Mucosa of stomach (tissue), 1 donor: ENCODE measurements at regions not wholly inside any gene's neighbourhood (a gene's known extent, or its start where the extent isn't known, plus 50 kb on each side); places are given as distances from the start of the nearest gene placed in this dataset.

Experiments used
- H3K27me3 ChIP-seq: one replicate; pipeline ENCODE4 v1.7.0; 2013; ENCODE audit warnings: mild to moderate bottlenecking, low read length; ENCODE audit not compliant: control insufficient read depth, insufficient read depth
- H3K36me3 ChIP-seq: one replicate; pipeline ENCODE4 v1.7.0; 2013; ENCODE audit warnings: low read length; ENCODE audit not compliant: control insufficient read depth, insufficient read depth
- H3K4me1 ChIP-seq: one replicate; pipeline ENCODE4 v1.7.0; 2013; ENCODE audit warnings: mild to moderate bottlenecking, low read length; ENCODE audit not compliant: control insufficient read depth, insufficient read depth
- H3K4me3 ChIP-seq: one replicate; pipeline ENCODE4 v1.7.0; 2013; ENCODE audit warnings: low read length
- H3K9ac ChIP-seq: one replicate; pipeline ENCODE4 v1.7.0; 2013; ENCODE audit warnings: mild to moderate bottlenecking, low read length, moderate library complexity
- H3K9me3 ChIP-seq: one replicate; pipeline ENCODE4 v1.7.0; 2013; ENCODE audit warnings: mild to moderate bottlenecking, low read length, moderate library complexity; ENCODE audit not compliant: control insufficient read depth
- donor health status: Pancreatic carcinoma.

- Histone ChIP-seq H3K9ac (no peak overlapping the region), H3K4me1 (no peaks in the 10 kb centered on the region), H3K36me3 (no peaks in the 10 kb centered on the region), H3K27me3 (no peaks in the 10 kb centered on the region), H3K4me3 (no peak overlapping the region), H3K9me3 (no peaks in the 10 kb centered on the region)
These were observed 807.2 kb downstream of the SLC16A7 start for GRCh38 chr12:60402996-60403395.

- no peaks in the 10 kb centered on the region for H3K36me3 ChIP-seq
- no peak overlapping the region for H3K4me3 ChIP-seq
These were observed 819.5 kb downstream of the SLC16A7 start for GRCh38 chr12:60415351-60415750.

GRCh38 chr12:60419986-60420385 lies 824.2 kb downstream of the SLC16A7 start:
- Histone ChIP-seq H3K4me3 (no peak overlapping the region), H3K9me3 (no peaks in the 10 kb centered on the region), H3K36me3 (no peaks in the 10 kb centered on the region), H3K4me1 (no peaks in the 10 kb centered on the region), H3K9ac (no peak overlapping the region), H3K27me3 (no peaks in the 10 kb centered on the region)

More at GRCh38 chr12:60415351-60415750, 819.5 kb downstream of the SLC16A7 start:
- H3K9ac ChIP-seq = no peak overlapping the region
- H3K9me3 ChIP-seq = no peaks in the 10 kb centered on the region
- H3K4me1 ChIP-seq = no peaks in the 10 kb centered on the region
- no peaks in the 10 kb centered on the region for H3K27me3 ChIP-seq

GRCh38 chr12:60421741-60422140 lies 825.9 kb downstream of the SLC16A7 start:
- Histone ChIP-seq H3K27me3 (no peaks in the 10 kb centered on the region), H3K4me3 (no peak overlapping the region), H3K9me3 (no peaks in the 10 kb centered on the region), H3K4me1 (no peaks in the 10 kb centered on the region), H3K9ac (no peak overlapping the region), H3K36me3 (no peaks in the 10 kb centered on the region)

GRCh38 chr12:60437297-60437696 lies 841.5 kb downstream of the SLC16A7 start:
- no peaks in the 10 kb centered on the region for H3K27me3 ChIP-seq
- no peak overlapping the region for H3K9ac ChIP-seq
- H3K4me1 ChIP-seq = no peaks in the 10 kb centered on the region
- no peaks in the 10 kb centered on the region for H3K9me3 ChIP-seq
- no peaks in the 10 kb centered on the region for H3K36me3 ChIP-seq
- no peak overlapping the region for H3K4me3 ChIP-seq

GRCh38 chr12:60441577-60441976 lies 845.7 kb downstream of the SLC16A7 start:
- Histone ChIP-seq H3K36me3 (no peaks in the 10 kb centered on the region), H3K9ac (no peak overlapping the region), H3K27me3 (no peaks in the 10 kb centered on the region), H3K9me3 (no peaks in the 10 kb centered on the region), H3K4me1 (no peaks in the 10 kb centered on the region), H3K4me3 (no peak overlapping the region)

GRCh38 chr12:60451457-60451856 lies 855.6 kb downstream of the SLC16A7 start:
- Histone ChIP-seq H3K9ac (no peak overlapping the region), H3K27me3 (no peaks in the 10 kb centered on the region), H3K4me3 (no peak overlapping the region), H3K4me1 (no peaks in the 10 kb centered on the region), H3K36me3 (no peaks in the 10 kb centered on the region), H3K9me3 (no peaks in the 10 kb centered on the region)

GRCh38 chr12:60465060-60465459 lies 869.2 kb downstream of the SLC16A7 start:
- Histone ChIP-seq H3K27me3 (no peaks in the 10 kb centered on the region), H3K4me3 (no peak overlapping the region), H3K36me3 (no peaks in the 10 kb centered on the region), H3K9ac (no peak overlapping the region), H3K9me3 (no peaks in the 10 kb centered on the region), H3K4me1 (no peaks in the 10 kb centered on the region)

- Histone ChIP-seq H3K4me3 (no peak overlapping the region), H3K36me3 (no peaks in the 10 kb centered on the region), H3K9ac (no peak overlapping the region), H3K9me3 (no peaks in the 10 kb centered on the region), H3K27me3 (no peaks in the 10 kb centered on the region), H3K4me1 (no peaks in the 10 kb centered on the region)
These were observed 872.7 kb downstream of the SLC16A7 start for GRCh38 chr12:60468546-60468945.

GRCh38 chr12:60475825-60476224 lies 880.0 kb downstream of the SLC16A7 start:
- no peaks in the 10 kb centered on the region for H3K4me1 ChIP-seq
- H3K9me3 ChIP-seq = no peaks in the 10 kb centered on the region
- no peaks in the 10 kb centered on the region for H3K27me3 ChIP-seq
- H3K4me3 ChIP-seq = no peak overlapping the region
- no peaks in the 10 kb centered on the region for H3K36me3 ChIP-seq
- H3K9ac ChIP-seq = no peak overlapping the region

- H3K9ac ChIP-seq = no peak overlapping the region
- H3K4me1 ChIP-seq = no peaks in the 10 kb centered on the region
- no peak overlapping the region for H3K4me3 ChIP-seq
- no peaks in the 10 kb centered on the region for H3K27me3 ChIP-seq
- H3K36me3 ChIP-seq = no peaks in the 10 kb centered on the region
- no peaks in the 10 kb centered on the region for H3K9me3 ChIP-seq
These were observed 891.5 kb downstream of the SLC16A7 start for GRCh38 chr12:60487284-60487683.

- Histone ChIP-seq H3K36me3 (no peaks in the 10 kb centered on the region), H3K4me3 (no peak overlapping the region), H3K27me3 (no peaks in the 10 kb centered on the region), H3K9ac (no peak overlapping the region), H3K4me1 (no peaks in the 10 kb centered on the region), H3K9me3 (no peaks in the 10 kb centered on the region)
These were observed 893.2 kb downstream of the SLC16A7 start for GRCh38 chr12:60489071-60489470.

GRCh38 chr12:60494244-60494643 lies 898.4 kb downstream of the SLC16A7 start:
- Histone ChIP-seq H3K9ac (no peak overlapping the region), H3K4me3 (no peak overlapping the region), H3K9me3 (no peaks in the 10 kb centered on the region), H3K27me3 (no peaks in the 10 kb centered on the region), H3K36me3 (no peaks in the 10 kb centered on the region), H3K4me1 (no peaks in the 10 kb centered on the region)
